Suprapubic skin (tissue), 4 donors: ENCODE measurements at regions not wholly inside any gene's neighbourhood (a gene's known extent, or its start where the extent isn't known, plus 50 kb on each side); places are given as distances from the start of the nearest gene placed in this dataset.

Source experiments
- CTCF ChIP-seq, 2 donors: fragments of 200-600 bp in 1 of 2; fragments of 450-650 bp in 1 of 2; sonication (generic) in 1 of 2; IDR thresholded peaks; one replicate each; pipeline ENCODE4 v1.5.1; 2016 to 2019; ENCODE audit warnings: antibody characterized with exemption in 2 of 2, mild to moderate bottlenecking in 1 of 2, moderate library complexity in 1 of 2
- POLR2A ChIP-seq, 2 donors: fragments of 450-650 bp; IDR thresholded peaks; one replicate each; pipeline ENCODE4 v1.6.1; 2017; ENCODE audit warnings: antibody characterized with exemption in 2 of 2, mild to moderate bottlenecking in 2 of 2, moderate library complexity in 2 of 2
- POLR2AphosphoS5 ChIP-seq, 3 donors: sonication (generic); formaldehyde crosslinking; IDR thresholded peaks; one replicate each; pipeline ENCODE4 v1.6.1; 2017; ENCODE audit warnings: antibody characterized with exemption in 3 of 3

DNA sequence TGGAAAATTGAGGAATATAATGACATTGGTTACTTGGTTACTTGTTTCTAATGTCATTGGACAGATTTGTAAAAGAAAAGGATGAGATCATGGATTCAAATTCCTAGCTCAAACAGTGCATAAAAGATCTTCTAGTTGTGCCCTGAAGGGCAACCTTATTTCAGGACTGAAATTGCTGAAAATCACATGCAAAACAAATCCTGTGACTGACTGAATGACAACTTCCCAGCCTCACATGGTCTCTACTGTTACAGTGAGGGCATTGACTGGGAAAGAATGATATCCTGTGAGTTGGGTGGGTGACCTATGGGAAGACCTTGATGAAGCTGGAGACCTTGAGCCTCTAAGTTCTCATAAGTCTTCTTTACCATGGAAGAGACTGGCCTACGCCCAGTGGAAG, 90.4 kb upstream of the HAAO start:
- TF ChIP-seq CTCF (IDR thresholded peaks at IDR 0.05) (no peak), POLR2AphosphoS5 (IDR thresholded peaks at IDR 0.05) (no peak), POLR2A (IDR thresholded peaks at IDR 0.05) (no peak)
